ENCODE measurements at regions not wholly inside any gene's neighbourhood (a gene's known extent, or its start where the extent isn't known, plus 50 kb on each side); places are given as distances from the start of the nearest gene placed in this dataset.
"Not testable (repeated sequence)": the region's sequence is repeated elsewhere in the genome, so short reads cannot be mapped to it uniquely, and the experiment has no call there.

- no peak for DNase-seq (ENCODE audit: low read depth in 2 of 2)
These were observed 138.3 kb downstream of the PCDH18 start for GRCh38 chr4:137394018-137394417.

- DNase-seq (ENCODE audit: low read depth in 2 of 2): no peak
These were observed 139.2 kb downstream of the PCDH18 start for GRCh38 chr4:137393044-137393443.

DNA sequence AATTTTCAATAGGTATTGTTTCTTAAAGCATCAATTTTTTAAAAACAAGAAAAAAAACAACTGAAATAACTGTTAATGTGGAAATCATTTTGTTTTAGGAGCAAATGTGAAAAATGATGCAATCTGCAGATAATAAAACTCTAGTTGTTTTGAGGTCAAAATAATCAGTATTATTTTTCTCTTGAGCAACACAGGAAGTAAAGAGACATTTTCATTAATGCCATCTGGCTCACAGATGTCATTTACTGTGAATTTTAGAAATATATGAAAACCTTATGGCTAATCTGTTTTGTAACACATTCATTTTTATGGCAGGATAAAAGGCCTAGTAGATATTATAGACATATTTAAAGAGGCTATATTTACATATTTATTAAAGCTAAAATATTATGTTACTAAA is 141.6 kb downstream of the PCDH18 start:
- no peak for DNase-seq (ENCODE audit: low read depth in 2 of 2)

- DNase-seq (ENCODE audit: low read depth in 2 of 2): no peak
These were observed 142.3 kb downstream of the PCDH18 start for GRCh38 chr4:137389911-137390520.

DNA sequence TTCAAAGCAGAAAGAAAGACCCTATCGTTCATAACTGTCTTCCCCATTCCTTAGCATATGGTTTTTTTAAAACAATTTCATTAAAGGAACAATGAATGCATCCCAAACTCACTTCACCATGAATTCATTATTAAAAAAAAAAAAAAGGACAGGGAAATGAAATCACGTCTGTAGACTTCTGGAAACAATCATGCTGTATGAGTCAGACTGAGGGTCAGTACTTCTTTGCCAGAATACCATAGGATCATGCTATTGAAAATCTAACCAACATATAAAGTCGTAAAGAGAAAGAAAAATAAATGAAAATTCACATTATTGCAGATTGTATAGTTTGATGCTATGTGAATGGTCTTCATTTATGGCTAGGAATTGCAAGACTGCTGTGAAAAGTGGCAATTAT is 144.4 kb downstream of the PCDH18 start:
- DNase-seq (ENCODE audit: low read depth in 2 of 2): no peak

GRCh38 chr4:137384476-137384875 is 147.8 kb downstream of the PCDH18 start:
- no peak for DNase-seq (ENCODE audit: low read depth in 2 of 2)

DNA sequence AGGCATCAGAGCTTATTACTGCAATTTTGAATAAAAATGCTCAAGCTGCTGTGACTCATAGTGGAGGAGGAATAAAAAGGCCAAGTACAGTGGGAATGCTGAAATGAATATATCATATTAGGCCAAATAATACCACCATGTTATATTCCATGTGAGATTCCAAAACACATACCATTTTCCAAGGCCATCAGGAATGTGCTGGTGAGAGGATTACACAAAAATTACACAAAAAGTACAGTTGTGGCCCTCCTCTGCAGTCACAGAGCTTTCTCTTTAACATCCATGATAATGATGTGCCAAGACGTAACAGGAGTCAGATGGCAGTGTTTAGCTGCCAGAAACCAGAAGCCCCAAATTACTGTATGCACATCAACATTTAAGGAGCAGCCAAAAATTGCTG is 153.5 kb downstream of the PCDH18 start:
- no peak for DNase-seq (ENCODE audit: low read depth in 2 of 2)

DNA sequence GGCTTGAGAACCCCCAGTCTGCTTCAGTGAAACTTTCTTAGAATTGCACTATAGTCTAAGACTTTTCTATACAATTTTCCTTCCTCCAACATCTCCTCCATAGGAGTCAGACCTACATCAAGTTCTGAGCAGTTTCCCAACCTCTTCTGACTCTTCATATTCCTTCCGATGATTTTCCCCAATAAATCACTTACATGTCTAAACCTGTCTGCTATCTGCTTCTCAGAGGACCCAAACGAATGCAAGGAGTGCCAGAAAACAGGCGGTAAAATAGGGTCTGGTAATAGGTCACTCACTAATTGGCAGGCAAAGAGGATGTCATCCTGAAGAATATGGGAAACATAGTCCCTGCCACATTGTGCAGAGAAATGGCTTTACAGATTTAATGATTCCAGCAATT is 153.9 kb downstream of the PCDH18 start:
- DNase-seq (ENCODE audit: low read depth in 2 of 2): no peak

GRCh38 chr4:137376312-137376711 is 156.0 kb downstream of the PCDH18 start:
- no peak for DNase-seq (ENCODE audit: low read depth in 2 of 2)

DNA sequence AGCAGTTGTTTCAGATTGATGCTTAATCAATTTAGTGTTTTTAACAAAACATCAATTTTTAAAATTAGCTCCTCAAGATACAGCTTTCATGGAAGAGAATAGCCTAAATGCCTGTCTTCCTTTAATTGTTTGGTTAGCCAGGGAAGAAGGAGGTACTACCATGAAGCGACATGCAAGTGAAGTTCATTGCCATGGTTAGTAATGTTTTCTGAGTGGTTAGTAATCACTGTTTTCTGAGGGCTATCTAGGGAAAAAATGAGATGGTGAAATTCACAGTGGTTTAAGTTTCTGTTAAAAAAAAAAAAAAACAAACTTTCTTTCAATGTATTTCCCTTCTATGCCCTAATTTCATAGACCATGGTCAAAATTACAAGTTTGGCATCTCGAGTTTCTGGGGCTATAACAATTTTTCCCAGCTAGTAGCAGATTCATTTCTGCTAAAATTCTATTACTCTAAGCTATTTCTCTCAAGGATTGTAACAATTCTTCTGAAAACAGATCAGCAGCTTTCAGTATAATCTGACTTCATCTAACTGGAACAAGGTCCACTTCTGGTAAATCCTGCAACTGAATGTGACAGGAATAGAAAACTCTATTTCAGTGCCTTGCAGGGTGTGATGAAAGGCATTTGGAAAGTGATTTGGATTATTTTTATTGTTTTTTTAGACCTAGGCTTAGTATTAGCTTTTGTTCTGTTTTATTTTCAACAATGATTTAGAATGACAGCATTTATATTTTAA is 157.0 kb downstream of the PCDH18 start:
- no peak for DNase-seq (ENCODE audit: low read depth in 2 of 2)

- DNase-seq (ENCODE audit: low read depth in 2 of 2): no peak
These were observed 161.6 kb downstream of the PCDH18 start for GRCh38 chr4:137370679-137371078.

- no peak for DNase-seq (ENCODE audit: low read depth in 2 of 2)
These were observed 162.1 kb downstream of the PCDH18 start for GRCh38 chr4:137370206-137370633.

DNA sequence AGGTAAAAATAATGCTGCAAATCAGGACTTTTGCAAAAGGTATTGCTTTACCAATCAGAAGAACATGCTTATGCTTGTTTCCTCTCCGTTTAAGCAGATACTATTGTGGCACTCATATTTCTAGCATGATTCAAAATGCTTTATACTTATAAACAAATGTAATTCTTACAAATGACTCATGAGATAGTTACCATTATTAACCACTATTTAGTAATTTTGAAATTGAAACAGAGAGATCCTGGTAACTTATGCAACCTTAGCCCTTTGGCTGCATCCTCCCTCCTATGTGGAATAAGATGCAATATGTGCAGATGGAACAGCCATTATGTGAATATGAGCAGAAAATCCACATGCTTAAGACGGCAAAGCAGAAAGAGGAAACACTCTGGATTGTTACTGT is 164.7 kb downstream of the PCDH18 start:
- DNase-seq (ENCODE audit: low read depth in 2 of 2): no peak

- DNase-seq (ENCODE audit: low read depth in 2 of 2): no peak
These were observed 168.8 kb downstream of the PCDH18 start for GRCh38 chr4:137363496-137363895.

GRCh38 chr4:137361756-137362470 is 170.4 kb downstream of the PCDH18 start:
- DNase-seq (ENCODE audit: low read depth in 2 of 2): no peak

DNA sequence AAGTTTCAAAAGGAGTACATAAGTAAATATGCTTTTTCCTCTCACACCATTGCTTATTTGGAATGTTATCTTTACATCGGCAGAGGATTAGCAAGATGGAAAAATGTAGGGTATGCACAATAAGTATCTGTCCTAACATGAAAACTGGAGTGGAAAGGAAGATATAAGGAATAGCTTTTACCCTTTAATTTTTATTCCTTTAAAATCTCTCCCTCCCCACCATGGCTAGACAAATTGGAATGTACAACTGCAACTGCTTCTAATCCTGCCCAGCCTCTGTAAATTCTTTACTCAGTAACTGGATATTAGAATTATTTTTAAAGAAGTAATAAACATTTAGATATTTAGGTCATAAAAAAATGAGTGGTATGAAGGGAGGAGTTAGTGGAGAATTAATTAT is 171.5 kb downstream of the PCDH18 start:
- no peak for DNase-seq (ENCODE audit: low read depth in 2 of 2)

GRCh38 chr4:137359691-137360315 is 172.5 kb downstream of the PCDH18 start:
- no peak for DNase-seq (ENCODE audit: low read depth in 2 of 2)

DNA sequence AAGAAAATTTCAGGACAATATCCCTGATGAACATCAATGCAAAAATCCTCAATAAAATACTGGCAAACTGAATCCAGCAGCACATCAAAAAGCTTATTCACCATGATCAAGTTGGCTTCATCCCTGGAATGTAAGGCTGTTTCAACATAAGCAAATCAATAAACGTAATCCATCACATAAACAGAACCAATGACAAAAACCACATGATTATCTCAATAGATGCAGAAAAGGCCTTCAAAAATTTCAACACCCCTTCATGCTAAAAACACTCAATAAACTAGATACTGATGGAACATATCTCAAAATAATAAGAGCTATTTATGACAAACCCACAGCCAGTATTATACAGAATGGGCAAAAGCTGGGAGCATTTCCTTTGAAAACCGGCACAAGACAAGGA is 177.7 kb downstream of the PCDH18 start:
- DNase-seq (ENCODE audit: low read depth in 2 of 2): not testable (repeated sequence)

DNA sequence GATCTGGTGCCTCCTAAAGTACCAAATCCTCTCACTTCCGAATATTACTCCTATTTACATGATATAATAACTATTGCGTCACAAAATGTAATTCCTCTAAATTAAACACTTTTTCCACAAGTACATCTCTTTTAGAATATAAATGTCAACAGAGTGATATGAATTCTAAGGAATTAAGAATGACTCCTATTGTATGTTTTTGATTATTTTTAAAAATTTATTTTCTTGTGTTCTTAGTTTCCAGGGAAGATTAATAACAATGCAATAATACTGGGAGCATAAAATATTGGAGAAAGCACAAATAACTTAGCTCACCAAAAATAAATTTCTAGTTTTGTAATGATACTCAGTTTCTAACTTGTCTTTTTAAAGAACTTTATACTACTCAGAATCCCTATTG is 184.9 kb downstream of the PCDH18 start:
- no peak for DNase-seq (ENCODE audit: low read depth in 2 of 2)

DNA sequence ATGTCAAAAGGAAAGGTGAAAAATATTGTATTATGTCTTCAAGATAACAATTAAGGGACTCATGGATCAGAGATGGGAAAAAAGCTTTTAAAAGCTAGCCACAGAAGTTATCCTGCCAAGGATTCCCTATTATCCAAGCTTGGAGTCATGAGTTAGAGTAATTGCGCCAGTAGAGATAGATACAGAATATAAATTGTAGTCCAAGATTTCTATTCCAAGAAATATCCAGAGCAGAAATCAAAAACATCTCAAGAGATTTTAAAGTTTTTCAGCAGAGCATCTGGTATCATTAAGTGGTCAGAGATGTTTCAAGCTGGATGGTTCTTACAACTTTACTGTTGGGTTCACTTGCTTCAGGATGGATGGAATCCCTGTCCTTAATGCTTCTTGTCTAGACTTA is 186.7 kb downstream of the PCDH18 start:
- no peak for DNase-seq (ENCODE audit: low read depth in 2 of 2)

GRCh38 chr4:137343221-137343620 is 189.1 kb downstream of the PCDH18 start:
- DNase-seq (ENCODE audit: low read depth in 2 of 2): no peak

GRCh38 chr4:137333031-137333430 is 199.3 kb downstream of the PCDH18 start:
- no peak for DNase-seq (ENCODE audit: low read depth in 2 of 2)

GRCh38 chr4:137312257-137312656 is 220.0 kb downstream of the PCDH18 start:
- DNase-seq (ENCODE audit: low read depth in 2 of 2): no peak

All from stimulated activated CD4-positive, alpha-beta T cell treated with anti-CD3 and anti-CD28 coated beads, Interleukin-15, amount 100 ng/mL, for 48 hours (primary cell).